ENCODE measurements at regions not wholly inside any gene's neighbourhood (a gene's known extent, or its start where the extent isn't known, plus 50 kb on each side); places are given as distances from the start of the nearest gene placed in this dataset.

GRCh38 chrX:36787752-36788151, 220.4 kb upstream of the FAM47C start:
- Histone ChIP-seq H2AFZ (ENCODE audit: low read length) (no peak overlapping the region), H3F3A (ENCODE audit: insufficient read depth, low read length) (no peaks in the 10 kb centered on the region), H3K4me1 (ENCODE audit: low read length) (no peaks in the 10 kb centered on the region), H3K4me2 (ENCODE audit: low read depth, low read length) (no peak overlapping the region), H3K9me2 (replicated peaks; ENCODE audit: insufficient read depth, low read length) (no peaks in the 10 kb centered on the region), H3K79me2 (ENCODE audit: low read length) (no peaks in the 10 kb centered on the region), H3K9me3 (replicated peaks; ENCODE audit: insufficient read depth, low read length) (no peaks in the 10 kb centered on the region), H3K36me3 (replicated peaks; ENCODE audit: insufficient read depth, low read length) (no peaks in the 10 kb centered on the region), H3K27ac (ENCODE audit: low read length) (no peak overlapping the region), H3K4me3 (ENCODE audit: low read length) (no peak overlapping the region), H4K20me1 (ENCODE audit: insufficient read depth, low read length) (no peaks in the 10 kb centered on the region), H3K9ac (ENCODE audit: low read length) (no peak overlapping the region), H3K27me3 (replicated peaks; ENCODE audit: insufficient read depth, low read length) (no peaks in the 10 kb centered on the region)
- TF ChIP-seq EZH2phosphoT487 (IDR thresholded peaks at IDR 0.05; ENCODE audit: low read length), result no peak
- no peak for TF ChIP-seq CTCF (IDR thresholded peaks at IDR 0.05; ENCODE audit: low read length)
- TF ChIP-seq EZH2 (optimal IDR thresholded peaks at IDR 0.05; ENCODE audit: low read depth, low read length), result no peak
- DNase-seq, result no peak

- H3K9me3 ChIP-seq (replicated peaks; ENCODE audit: insufficient read depth, low read length), result no peaks in the 10 kb centered on the region
- no peak overlapping the region for H3K9ac ChIP-seq (ENCODE audit: low read length)
- DNase-seq, result no peak
- H3K4me3 ChIP-seq (ENCODE audit: low read length), result no peak overlapping the region
- no peaks in the 10 kb centered on the region for H3K27me3 ChIP-seq (replicated peaks; ENCODE audit: insufficient read depth, low read length)
- H3F3A ChIP-seq (ENCODE audit: insufficient read depth, low read length), result no peaks in the 10 kb centered on the region
- no peaks in the 10 kb centered on the region for H3K79me2 ChIP-seq (ENCODE audit: low read length)
- no peaks in the 10 kb centered on the region for H3K9me2 ChIP-seq (replicated peaks; ENCODE audit: insufficient read depth, low read length)
- H4K20me1 ChIP-seq (ENCODE audit: insufficient read depth, low read length), result no peaks in the 10 kb centered on the region
- no peak overlapping the region for H3K4me2 ChIP-seq (ENCODE audit: low read depth, low read length)
- no peak overlapping the region for H2AFZ ChIP-seq (ENCODE audit: low read length)
- no peaks in the 10 kb centered on the region for H3K36me3 ChIP-seq (replicated peaks; ENCODE audit: insufficient read depth, low read length)
- no peak overlapping the region for H3K27ac ChIP-seq (ENCODE audit: low read length)
- H3K4me1 ChIP-seq (ENCODE audit: low read length), result no peaks in the 10 kb centered on the region
- TF ChIP-seq EZH2phosphoT487 (IDR thresholded peaks at IDR 0.05; ENCODE audit: low read length) (no peak), CTCF (IDR thresholded peaks at IDR 0.05; ENCODE audit: low read length) (no peak), EZH2 (optimal IDR thresholded peaks at IDR 0.05; ENCODE audit: low read depth, low read length) (no peak)
Observed at GRCh38 chrX:36803151-36803550, 205.0 kb upstream of the FAM47C start.

- no peak for DNase-seq
Observed at GRCh38 chrX:36804066-36804465, 204.1 kb upstream of the FAM47C start.

More at GRCh38 chrX:36804066-36804465, 204.1 kb upstream of the FAM47C start:
- Histone ChIP-seq H3K9ac (ENCODE audit: low read length) (no peak overlapping the region), H3K9me2 (replicated peaks; ENCODE audit: insufficient read depth, low read length) (no peaks in the 10 kb centered on the region), H3F3A (ENCODE audit: insufficient read depth, low read length) (no peaks in the 10 kb centered on the region), H4K20me1 (ENCODE audit: insufficient read depth, low read length) (no peaks in the 10 kb centered on the region), H3K4me1 (ENCODE audit: low read length) (no peaks in the 10 kb centered on the region), H3K4me2 (ENCODE audit: low read depth, low read length) (no peak overlapping the region), H3K79me2 (ENCODE audit: low read length) (no peaks in the 10 kb centered on the region), H2AFZ (ENCODE audit: low read length) (no peak overlapping the region), H3K9me3 (replicated peaks; ENCODE audit: insufficient read depth, low read length) (no peaks in the 10 kb centered on the region), H3K4me3 (ENCODE audit: low read length) (no peak overlapping the region), H3K27ac (ENCODE audit: low read length) (no peak overlapping the region), H3K27me3 (replicated peaks; ENCODE audit: insufficient read depth, low read length) (no peaks in the 10 kb centered on the region), H3K36me3 (replicated peaks; ENCODE audit: insufficient read depth, low read length) (no peaks in the 10 kb centered on the region)
- TF ChIP-seq CTCF (IDR thresholded peaks at IDR 0.05; ENCODE audit: low read length) (no peak), EZH2phosphoT487 (IDR thresholded peaks at IDR 0.05; ENCODE audit: low read length) (no peak), EZH2 (optimal IDR thresholded peaks at IDR 0.05; ENCODE audit: low read depth, low read length) (no peak)
